EL (cell line): ENCODE measurements at regions not wholly inside any gene's neighbourhood (a gene's known extent, or its start where the extent isn't known, plus 50 kb on each side); places are given as distances from the start of the nearest gene placed in this dataset.

Source experiments
- DNase-seq: peaks from one replicate; pipeline ENCODE4 v3.0.0-alpha.2; 2016

GRCh38 chr11:134905928-134906327 is 493.9 kb upstream of the B3GAT1 start:
- DNase-seq, result no peak

GRCh38 chr11:134905517-134905916 is 493.5 kb upstream of the B3GAT1 start:
- no peak for DNase-seq

- DNase-seq, result no peak
Measured at GRCh38 chr11:134904103-134904790, 492.2 kb upstream of the B3GAT1 start.

GRCh38 chr11:134901955-134902918 is 490.2 kb upstream of the B3GAT1 start:
- no peak for DNase-seq

- DNase-seq, result no peak
Measured at GRCh38 chr11:134901542-134901941, 489.5 kb upstream of the B3GAT1 start.

GRCh38 chr11:134893810-134894685 is 482.0 kb upstream of the B3GAT1 start:
- no peak for DNase-seq

- no peak for DNase-seq
Measured at GRCh38 chr11:134890446-134890845, 478.4 kb upstream of the B3GAT1 start.

- DNase-seq, result no peak
Measured at GRCh38 chr11:134889832-134890231, 477.8 kb upstream of the B3GAT1 start.

GRCh38 chr11:134888821-134889220 is 476.8 kb upstream of the B3GAT1 start:
- DNase-seq, result no peak

- no peak for DNase-seq
Measured at GRCh38 chr11:134887896-134888295, 475.9 kb upstream of the B3GAT1 start.

- DNase-seq, result no peak
Measured at GRCh38 chr11:134883484-134883883, 471.4 kb upstream of the B3GAT1 start.

- no peak for DNase-seq
Measured at GRCh38 chr11:134882671-134883297, 470.7 kb upstream of the B3GAT1 start.

- no peak for DNase-seq
Measured at GRCh38 chr11:134882141-134882540, 470.1 kb upstream of the B3GAT1 start.

- no peak for DNase-seq
Measured at GRCh38 chr11:134880788-134881187, 468.7 kb upstream of the B3GAT1 start.

GRCh38 chr11:134879931-134880330 is 467.9 kb upstream of the B3GAT1 start:
- no peak for DNase-seq

GRCh38 chr11:134879341-134879740 is 467.3 kb upstream of the B3GAT1 start:
- no peak for DNase-seq

GRCh38 chr11:134878785-134879184 is 466.7 kb upstream of the B3GAT1 start:
- DNase-seq, result no peak

- DNase-seq, result no peak
Measured at GRCh38 chr11:134876226-134876625, 464.2 kb upstream of the B3GAT1 start.

GRCh38 chr11:134866981-134867675 is 455.1 kb upstream of the B3GAT1 start:
- no peak for DNase-seq

- no peak for DNase-seq
Measured at GRCh38 chr11:134866215-134866614, 454.2 kb upstream of the B3GAT1 start.

GRCh38 chr11:134864968-134865305 is 452.9 kb upstream of the B3GAT1 start:
- no peak for DNase-seq
